NCI-H226 (cell line): ENCODE measurements at regions not wholly inside any gene's neighbourhood (a gene's known extent, or its start where the extent isn't known, plus 50 kb on each side); places are given as distances from the start of the nearest gene placed in this dataset.
"Not testable (repeated sequence)": the region's sequence is repeated elsewhere in the genome, so short reads cannot be mapped to it uniquely, and the experiment has no call there.

Source experiments
- DNase-seq: peaks from one replicate; pipeline ENCODE4 v3.0.0-alpha.2; 2015

DNA sequence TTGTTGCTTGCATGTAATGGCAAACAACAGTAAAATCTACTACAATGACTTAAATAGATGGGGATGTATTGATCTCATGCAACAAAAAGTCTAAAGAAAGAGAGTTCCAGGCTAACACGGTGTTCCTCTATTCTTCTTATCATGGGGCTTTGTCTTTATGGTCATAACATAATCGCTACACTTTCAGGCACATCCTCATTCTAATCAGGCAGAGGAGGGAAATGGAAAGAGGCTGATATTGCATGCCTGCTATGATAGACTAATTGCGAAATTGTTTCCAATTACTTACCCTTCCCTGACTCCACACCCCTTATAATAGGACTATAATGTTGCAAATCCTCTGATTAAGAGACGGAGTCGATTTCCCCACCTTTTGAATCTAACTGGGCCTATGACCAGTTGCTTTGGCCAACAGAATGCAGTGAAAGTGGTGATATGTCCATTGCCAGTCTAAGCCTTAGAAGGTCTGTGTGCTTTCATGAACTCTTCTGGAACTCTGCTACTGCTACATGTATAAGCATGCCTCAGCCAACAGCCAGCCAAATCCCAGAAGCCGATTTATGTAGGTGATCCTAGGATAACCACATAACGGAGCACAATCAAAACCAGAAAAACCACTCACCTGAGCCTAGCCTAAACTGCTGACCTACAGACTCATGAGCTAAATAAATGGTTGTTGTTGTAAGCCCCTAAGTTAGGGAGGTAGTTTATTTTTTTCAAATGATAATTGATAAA is 180.3 kb upstream of the TACR1 start:
- no peak for DNase-seq

DNA sequence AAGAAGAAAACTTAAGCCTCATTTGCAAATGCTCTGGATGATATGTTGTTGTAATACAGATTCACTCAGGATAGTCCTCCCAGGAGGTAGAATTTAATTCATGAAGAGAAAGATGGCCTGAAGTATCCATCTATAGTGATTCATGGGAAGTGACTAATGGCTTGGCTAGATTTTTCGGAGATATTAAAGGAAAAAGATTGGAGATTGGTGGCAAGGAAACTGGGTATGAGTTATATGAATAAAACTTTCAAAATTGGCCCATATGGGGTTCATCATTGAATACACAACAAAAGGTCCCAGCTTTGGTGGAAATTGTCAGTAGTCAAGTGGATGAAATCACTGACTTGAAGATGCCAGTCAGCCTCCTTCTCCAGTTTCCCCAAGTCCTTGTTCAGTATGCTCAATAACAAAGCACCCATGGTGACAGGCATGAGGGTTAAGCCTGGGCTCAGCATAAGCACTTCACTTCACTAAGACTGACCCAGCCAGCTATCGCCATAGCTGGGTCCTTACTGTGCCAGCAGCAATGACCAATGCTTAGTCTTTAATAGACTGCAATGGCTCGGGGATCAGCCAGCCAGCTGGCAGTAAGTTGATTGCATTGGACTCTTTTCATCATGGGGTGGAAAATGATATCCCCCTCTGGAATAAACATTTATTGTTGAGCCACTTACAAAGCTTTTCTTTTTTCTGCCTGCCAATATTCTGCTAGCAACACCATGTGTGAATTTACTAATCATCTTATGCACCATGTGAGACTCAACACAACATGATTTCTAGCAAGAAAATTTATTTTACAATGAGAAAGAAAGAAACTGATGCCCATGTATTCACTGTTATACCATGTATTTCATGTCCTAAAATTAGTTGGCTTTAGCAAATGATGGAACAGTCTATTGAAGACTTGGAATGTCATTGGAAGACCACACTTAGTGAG is 176.6 kb upstream of the TACR1 start:
- DNase-seq = no peak

DNA sequence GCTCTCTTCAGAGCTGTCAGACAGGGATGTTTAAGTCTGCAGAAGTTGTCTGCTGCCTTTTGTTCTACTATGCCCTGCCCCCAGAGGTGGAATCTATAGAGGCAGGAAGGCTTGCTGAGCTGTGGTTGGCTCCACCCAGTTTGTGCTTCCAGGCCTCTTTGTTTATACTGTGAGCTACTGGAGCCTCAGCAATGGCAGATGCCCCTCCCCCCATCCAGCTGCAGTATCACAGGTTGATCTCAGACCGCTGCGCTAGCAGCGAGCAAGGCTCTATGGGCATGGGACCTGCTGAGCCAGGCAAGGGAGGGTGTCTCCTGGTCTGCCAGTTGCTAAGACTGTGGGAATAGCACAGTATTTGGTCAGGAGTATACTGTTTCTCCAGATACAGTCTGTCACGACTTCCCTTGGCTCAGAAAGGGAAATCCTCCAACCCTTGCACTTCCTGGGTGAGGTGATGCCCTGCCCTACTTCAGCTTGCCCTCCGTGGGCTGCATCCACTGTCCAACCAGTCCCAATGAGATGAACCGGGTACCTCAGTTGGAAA is 175.2 kb upstream of the TACR1 start:
- DNase-seq = not testable (repeated sequence)

DNA sequence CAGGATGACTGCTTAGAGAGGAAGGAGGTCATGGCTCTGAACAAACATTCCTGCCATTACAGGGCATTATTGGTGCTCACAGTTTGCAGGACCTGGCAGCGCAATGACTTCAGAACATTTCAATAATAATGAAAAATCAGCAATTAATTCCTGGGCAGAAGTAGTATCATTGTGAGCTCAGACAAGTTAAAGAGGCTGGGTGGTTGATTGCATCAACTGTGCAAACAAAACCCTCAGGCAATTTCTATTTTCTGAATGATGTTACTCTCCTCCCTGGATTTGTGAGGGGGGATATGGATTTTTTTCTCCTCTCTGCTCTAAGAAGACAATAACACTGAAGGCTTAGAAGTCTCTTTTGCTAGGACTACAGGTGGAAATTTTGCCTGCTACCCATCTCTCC is 168.1 kb upstream of the TACR1 start:
- no peak for DNase-seq

- DNase-seq = peak; percentile 19
Observed at GRCh38 chr2:75361486-75361885, 162.2 kb upstream of the TACR1 start.

DNA sequence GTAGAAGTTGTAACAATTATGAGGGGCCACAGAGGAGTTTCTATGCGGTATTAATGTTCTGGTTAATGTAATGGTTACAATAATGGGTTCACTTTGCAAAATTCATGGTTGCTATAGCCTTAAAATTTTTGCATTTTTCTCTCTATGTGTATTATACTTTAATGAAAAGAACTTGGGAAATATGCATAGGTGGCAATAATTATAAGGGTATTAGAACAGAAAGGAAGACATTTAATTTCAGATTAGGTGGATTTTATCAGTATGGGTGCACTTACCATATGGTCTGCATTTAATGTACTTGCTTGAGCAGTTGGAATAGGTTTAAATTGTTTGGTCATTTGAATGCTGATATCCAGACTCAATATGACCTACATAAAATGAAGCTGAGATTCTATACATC is 161.6 kb upstream of the TACR1 start:
- no peak for DNase-seq

DNA sequence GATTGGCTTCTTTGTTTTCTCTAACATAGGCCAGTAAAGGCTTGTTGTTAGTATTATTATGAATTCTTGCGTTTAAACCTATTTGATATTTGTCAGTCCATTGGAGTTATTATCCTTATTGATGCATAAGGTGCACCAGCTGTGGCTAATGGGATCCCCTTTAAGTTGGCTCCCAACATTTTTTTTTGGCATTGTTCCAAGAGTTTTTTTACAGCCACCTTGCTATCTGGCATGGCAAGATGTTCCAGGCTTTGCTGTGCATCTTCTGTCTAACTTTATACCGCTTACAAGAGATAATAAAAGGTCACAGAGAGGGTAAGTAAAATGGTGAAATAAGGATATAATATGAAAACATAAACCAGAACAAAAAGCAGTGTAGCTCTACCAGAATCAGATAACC is 157.5 kb upstream of the TACR1 start:
- no peak for DNase-seq

DNA sequence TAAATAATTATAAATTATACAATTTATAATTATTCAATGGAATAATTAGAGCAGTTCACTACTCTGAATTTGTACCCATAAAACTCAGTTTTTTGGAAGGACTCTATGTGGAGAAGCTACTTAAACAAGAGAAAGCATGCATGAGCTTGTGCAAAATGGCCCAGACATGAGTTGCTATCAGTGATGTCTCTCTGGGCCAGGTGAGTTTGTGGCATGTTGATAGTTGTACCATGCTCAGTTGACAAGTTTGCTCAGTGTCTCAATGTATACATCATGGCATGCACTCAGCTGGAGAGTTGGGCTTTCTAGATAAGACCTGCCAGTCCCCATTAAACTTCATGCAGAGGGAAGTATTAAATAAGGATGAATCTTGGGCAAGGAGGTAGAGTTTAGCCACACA is 153.8 kb upstream of the TACR1 start:
- no peak for DNase-seq

DNA sequence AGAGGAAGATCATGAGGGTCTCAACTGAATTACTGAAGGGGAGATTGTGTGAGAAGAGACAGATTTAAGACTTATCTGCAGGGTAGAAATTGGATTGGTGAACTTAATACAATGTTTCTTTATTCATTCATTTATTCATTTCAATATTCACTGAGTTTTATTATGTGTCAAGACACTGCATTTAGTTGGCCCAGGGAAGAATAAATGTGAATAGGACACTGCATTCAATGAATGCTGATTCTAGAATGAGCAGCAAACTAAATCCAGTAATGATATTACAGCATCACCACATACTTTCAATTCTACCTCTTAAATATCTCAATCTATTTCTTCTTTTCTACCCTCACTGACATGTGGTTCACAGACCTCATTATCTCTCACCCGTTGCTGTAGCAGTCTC is 149.0 kb upstream of the TACR1 start:
- DNase-seq = no peak

DNA sequence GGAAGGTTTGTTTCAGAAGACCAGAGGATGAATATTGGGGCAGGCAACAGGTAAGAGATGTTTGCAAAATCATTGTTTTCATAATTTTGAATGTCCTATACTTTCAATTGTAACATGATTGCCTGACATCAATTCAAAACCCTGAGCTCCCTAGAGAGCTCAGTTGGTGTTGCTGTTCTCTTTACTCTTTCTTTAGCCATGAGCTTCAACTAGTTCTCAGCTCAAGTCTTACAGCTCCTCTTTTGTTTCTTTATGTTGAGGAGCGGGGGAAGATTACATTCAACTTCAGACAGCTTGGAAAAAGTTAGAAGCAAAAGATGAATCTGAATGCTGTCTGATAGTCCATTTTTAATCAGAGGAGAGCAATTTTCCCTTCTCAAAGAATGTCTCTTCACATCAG is 144.8 kb upstream of the TACR1 start:
- DNase-seq = no peak

GRCh38 chr2:75342504-75343175 is 143.3 kb upstream of the TACR1 start:
- DNase-seq = no peak

- no peak for DNase-seq
Observed at GRCh38 chr2:75340560-75340959, 141.2 kb upstream of the TACR1 start.

DNA sequence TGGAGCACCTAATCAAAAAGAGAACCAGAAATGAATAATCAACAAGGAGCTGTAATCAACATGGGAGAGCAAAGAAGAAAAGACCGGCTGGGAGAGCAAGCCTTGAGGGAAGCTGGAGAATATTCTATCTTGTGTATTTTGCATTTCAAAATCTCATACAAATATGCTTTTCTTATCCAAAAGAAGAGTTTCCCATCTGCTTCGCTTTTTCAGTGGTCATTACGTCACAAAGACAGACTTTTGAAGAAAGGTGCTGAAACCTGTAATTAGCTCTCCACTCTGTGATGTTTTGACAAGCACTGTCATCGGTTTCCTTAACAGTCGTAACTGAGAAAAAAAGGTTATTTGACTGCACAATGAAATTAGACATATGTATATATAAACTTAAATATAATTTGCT is 139.1 kb upstream of the TACR1 start:
- DNase-seq = no peak

- no peak for DNase-seq
Observed at GRCh38 chr2:75337619-75338018, 138.3 kb upstream of the TACR1 start.

GRCh38 chr2:75337016-75337415 is 137.7 kb upstream of the TACR1 start:
- DNase-seq = no peak

DNA sequence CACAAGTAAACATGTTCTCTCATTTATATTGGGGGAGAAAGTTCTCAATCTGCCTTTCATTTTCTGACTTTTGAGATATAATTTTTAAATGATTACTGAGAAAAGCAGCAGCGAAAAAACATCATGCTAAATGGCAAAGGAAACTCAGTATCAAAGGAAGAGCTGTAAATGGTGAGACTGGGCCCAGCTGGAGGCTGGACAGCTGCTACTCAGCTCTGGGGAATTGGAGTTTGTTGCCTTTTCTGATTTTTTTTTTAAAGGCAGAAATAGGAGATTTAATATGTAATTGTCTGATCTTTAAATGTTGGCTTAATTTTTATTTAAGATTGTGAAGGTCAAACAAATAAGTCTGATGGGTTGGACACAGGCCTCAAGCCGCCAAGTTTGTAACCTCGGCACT is 137.1 kb upstream of the TACR1 start:
- no peak for DNase-seq

DNA sequence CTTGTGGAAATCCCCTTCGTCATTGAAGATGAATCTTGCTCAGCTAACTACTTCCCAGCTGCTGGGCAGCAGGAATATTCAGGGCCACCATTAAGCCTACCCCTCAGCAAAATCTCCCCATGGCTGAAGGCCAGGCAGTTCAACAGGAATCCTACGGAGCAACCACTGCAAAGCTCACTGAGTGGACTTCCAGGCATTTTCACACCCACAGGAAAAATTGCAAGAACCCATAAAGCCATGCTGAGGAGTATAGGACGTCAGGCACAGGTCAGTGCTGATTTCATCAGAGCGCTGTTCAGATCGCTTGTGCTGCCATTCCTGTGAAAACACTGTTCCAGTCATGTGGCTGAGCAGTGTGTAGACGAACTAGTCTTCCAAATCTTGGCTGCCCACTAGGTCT is 134.8 kb upstream of the TACR1 start:
- no peak for DNase-seq

DNA sequence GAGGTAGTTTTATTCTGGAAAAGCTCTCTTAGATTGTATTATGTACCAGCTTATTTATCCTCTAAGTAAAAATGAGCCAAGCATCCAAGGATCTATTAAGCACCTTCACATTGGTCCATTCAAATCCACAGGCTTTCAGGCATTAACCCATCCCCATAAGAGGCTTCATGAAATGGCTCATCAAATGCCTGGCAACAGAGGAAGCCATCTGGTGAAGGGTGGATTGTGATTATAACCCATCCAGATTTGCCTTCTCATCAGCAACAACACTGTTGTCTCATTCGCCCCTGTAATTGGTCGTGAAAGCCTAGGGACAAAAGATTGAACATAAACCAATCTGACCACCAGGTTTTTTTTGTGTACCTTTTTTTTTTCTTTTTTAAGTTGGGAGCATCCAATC is 134.3 kb upstream of the TACR1 start:
- DNase-seq = no peak

- no peak for DNase-seq
Observed at GRCh38 chr2:75328156-75328555, 128.8 kb upstream of the TACR1 start.

- DNase-seq = no peak
Observed at GRCh38 chr2:75327334-75327733, 128.0 kb upstream of the TACR1 start.

GRCh38 chr2:75326645-75327044 is 127.3 kb upstream of the TACR1 start:
- DNase-seq = no peak

DNA sequence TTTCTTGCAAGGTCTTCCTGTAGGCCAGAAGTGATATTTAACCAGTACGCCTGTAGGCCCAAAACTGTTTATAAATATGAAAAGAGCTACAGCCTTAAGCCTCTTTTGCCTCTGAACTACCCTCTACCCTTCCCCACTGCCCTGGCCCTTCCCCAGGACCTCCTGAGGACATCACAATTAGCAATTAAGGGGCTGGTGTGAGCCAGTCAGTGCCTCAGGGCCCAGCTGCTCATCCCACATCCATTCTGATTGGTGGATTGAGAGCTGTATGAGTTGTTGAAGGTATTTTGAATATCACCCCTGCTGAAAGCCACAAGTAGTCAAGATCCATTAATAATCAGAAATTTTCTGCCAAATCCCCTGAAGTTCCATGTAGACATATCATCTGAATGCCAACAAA is 126.3 kb upstream of the TACR1 start:
- DNase-seq = no peak

GRCh38 chr2:75324861-75325284 is 125.6 kb upstream of the TACR1 start:
- DNase-seq = no peak
